GM10248 (cell line): ENCODE measurements at regions not wholly inside any gene's neighbourhood (a gene's known extent, or its start where the extent isn't known, plus 50 kb on each side); places are given as distances from the start of the nearest gene placed in this dataset.

Experiments used
- CTCF ChIA-PET: fragments of 300-600 bp; sonication (Branson Sonifier 250); formaldehyde crosslinking; extraction: SDS; loops from one replicate; lab custom pipeline; 2021; ENCODE audit warnings: antibody characterized with exemption; lab: Yijun Ruan, JAX
- POLR2A ChIA-PET: fragments of 350-650 bp; sonication (Branson Sonifier 250); formaldehyde crosslinking; extraction: SDS; loops from one replicate; lab custom pipeline; 2020; ENCODE audit warnings: antibody characterized with exemption; lab: Yijun Ruan, JAX
- DNase-seq: peaks from one replicate; pipeline ENCODE4 v3.0.0; 2012; ENCODE audit errors: extremely low spot score
- TF ChIP-seq, protein P1 (sequence below): IDR thresholded peaks from 2 replicates; pipeline ENCODE4 v1.5.1; 2012; ENCODE audit warnings: mild to moderate bottlenecking, low read depth; ENCODE audit errors: extremely low read depth, missing control alignments, control extremely low read depth

GRCh38 chr21:15564907-15565306, 164.9 kb upstream of the USP25 start:
- POLR2A ChIA-PET: no interaction called here
- DNase-seq: no peak
- CTCF ChIA-PET: no interaction called here

DNA sequence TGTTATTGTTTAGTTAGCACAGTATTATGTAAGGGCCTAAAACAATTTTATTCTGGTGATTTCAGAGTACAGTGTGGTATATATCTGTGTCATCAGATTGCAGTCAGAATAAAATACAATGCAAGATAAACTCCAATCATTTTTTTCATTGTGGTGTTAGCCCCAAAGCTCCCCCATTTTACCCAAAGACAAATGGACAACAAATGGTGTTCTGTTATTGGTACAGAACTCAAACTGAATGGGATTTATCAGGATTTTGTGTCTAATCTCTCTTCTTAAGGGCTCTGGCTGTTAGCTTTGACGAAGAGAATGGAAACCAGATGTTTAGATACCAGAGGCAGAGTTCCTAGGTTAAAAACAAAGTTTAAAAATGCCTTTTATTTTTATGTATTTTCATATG, 163.1 kb upstream of the USP25 start:
- ChIA-PET POLR2A (no interaction called here), CTCF (interaction anchor here (1.3 kb wide), 2 partner anchors 14 to 29 kb away, joined by 3 to 4 read pairs; no protein-coding TSS in a partner anchor)
- TF ChIP-seq, protein P1, sequence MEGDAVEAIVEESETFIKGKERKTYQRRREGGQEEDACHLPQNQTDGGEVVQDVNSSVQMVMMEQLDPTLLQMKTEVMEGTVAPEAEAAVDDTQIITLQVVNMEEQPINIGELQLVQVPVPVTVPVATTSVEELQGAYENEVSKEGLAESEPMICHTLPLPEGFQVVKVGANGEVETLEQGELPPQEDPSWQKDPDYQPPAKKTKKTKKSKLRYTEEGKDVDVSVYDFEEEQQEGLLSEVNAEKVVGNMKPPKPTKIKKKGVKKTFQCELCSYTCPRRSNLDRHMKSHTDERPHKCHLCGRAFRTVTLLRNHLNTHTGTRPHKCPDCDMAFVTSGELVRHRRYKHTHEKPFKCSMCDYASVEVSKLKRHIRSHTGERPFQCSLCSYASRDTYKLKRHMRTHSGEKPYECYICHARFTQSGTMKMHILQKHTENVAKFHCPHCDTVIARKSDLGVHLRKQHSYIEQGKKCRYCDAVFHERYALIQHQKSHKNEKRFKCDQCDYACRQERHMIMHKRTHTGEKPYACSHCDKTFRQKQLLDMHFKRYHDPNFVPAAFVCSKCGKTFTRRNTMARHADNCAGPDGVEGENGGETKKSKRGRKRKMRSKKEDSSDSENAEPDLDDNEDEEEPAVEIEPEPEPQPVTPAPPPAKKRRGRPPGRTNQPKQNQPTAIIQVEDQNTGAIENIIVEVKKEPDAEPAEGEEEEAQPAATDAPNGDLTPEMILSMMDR: no peak
- DNase-seq: no peak

More at GRCh38 chr21:15564907-15565306, 164.9 kb upstream of the USP25 start:
- TF ChIP-seq, protein P1: no peak

GRCh38 chr21:15567191-15567590, 162.6 kb upstream of the USP25 start:
- CTCF ChIA-PET: interaction anchor here (1.3 kb wide), 2 partner anchors 14 to 28 kb away, joined by 3 to 4 read pairs; no protein-coding TSS in a partner anchor
- TF ChIP-seq, protein P1: no peak
- no peak for DNase-seq
- POLR2A ChIA-PET: no interaction called here

GRCh38 chr21:15568516-15568915, 161.3 kb upstream of the USP25 start:
- DNase-seq: no peak
- CTCF ChIA-PET: no interaction called here
- TF ChIP-seq, protein P1: no peak
- POLR2A ChIA-PET: no interaction called here

- ChIA-PET POLR2A (no interaction called here), CTCF (interaction anchor here (1.0 to 1.1 kb wide), 3 partner anchors 54 to 1333 kb away, joined by 3 read pairs; no protein-coding TSS in a partner anchor)
- TF ChIP-seq, protein P1: no peak
These were observed 142.9 kb upstream of the USP25 start for GRCh38 chr21:15586752-15587427.

DNA sequence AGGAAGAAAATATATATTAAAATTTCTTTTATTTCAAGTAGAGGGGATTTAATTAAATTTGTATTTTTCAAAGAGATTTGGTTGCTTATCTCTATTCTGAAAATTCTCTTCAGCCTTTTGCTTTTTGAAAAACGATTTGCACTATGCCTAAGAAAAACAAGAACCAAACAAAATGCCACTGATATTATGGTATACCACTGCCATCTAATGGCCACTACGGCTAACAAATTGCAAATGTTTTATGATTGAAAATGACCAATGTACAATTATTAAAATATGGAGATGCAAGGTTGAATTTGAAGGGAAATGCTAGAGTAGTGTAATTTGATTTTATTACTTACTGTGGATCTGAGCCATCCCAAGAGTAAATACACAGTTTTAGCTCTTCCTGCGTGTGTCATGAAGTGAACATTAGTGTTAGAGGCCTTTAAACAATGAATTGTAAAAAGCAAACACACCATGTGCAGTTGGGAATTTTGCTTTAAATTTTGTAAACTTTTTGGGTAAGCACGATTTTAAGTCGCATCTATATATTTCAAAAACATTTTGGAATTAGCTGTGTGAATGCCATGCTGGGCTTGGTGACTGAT, 137.4 kb upstream of the USP25 start:
- ChIA-PET POLR2A (no interaction called here), CTCF (interaction anchor here (0.9 to 2.1 kb wide), 8 partner anchors 8 to 1349 kb away, joined by 3 to 9 read pairs (median 3); no protein-coding TSS in a partner anchor)
- TF ChIP-seq, protein P1: peak; percentile 67
- DNase-seq: peak; percentile 26

More at GRCh38 chr21:15586752-15587427, 142.9 kb upstream of the USP25 start:
- DNase-seq: no peak
